ENCODE measurements at regions not wholly inside any gene's neighbourhood (a gene's known extent, or its start where the extent isn't known, plus 50 kb on each side); places are given as distances from the start of the nearest gene placed in this dataset.

- no peak for DNase-seq
These were observed 298.6 kb downstream of the PARP8 start for GRCh38 chr5:50964746-50965653.

GRCh38 chr5:50965654-50966375 lies 299.4 kb downstream of the PARP8 start:
- no peak for DNase-seq

- no peak for DNase-seq
These were observed 300.6 kb downstream of the PARP8 start for GRCh38 chr5:50967009-50967562.

- DNase-seq: no peak
These were observed 301.3 kb downstream of the PARP8 start for GRCh38 chr5:50967563-50968355.

GRCh38 chr5:50968356-50969149 lies 302.1 kb downstream of the PARP8 start:
- no peak for DNase-seq

GRCh38 chr5:50969151-50970031 lies 303.0 kb downstream of the PARP8 start:
- DNase-seq: no peak

GRCh38 chr5:50975840-50976239 lies 309.4 kb downstream of the PARP8 start:
- DNase-seq: no peak

GRCh38 chr5:50978924-50979323 lies 312.5 kb downstream of the PARP8 start:
- DNase-seq: no peak

GRCh38 chr5:50984640-50985039 lies 318.2 kb downstream of the PARP8 start:
- no peak for DNase-seq

GRCh38 chr5:50990296-50990924 lies 324.0 kb downstream of the PARP8 start:
- DNase-seq: no peak

GRCh38 chr5:50995285-50995942 lies 329.0 kb downstream of the PARP8 start:
- DNase-seq: no peak

- DNase-seq: no peak
These were observed 334.9 kb downstream of the PARP8 start for GRCh38 chr5:51001227-51001923.

- no peak for DNase-seq
These were observed 335.9 kb downstream of the PARP8 start for GRCh38 chr5:51002368-51002767.

- DNase-seq: no peak
These were observed 346.6 kb downstream of the PARP8 start for GRCh38 chr5:51013036-51013435.

GRCh38 chr5:51018423-51018822 lies 352.0 kb downstream of the PARP8 start:
- DNase-seq: no peak

GRCh38 chr5:51024263-51024662 lies 357.8 kb downstream of the PARP8 start:
- DNase-seq: no peak

GRCh38 chr5:51027271-51027670 lies 356.0 kb upstream of the ISL1 start:
- DNase-seq: no peak

- DNase-seq: no peak
These were observed 354.9 kb upstream of the ISL1 start for GRCh38 chr5:51028394-51028793.

GRCh38 chr5:51033215-51033614 lies 350.0 kb upstream of the ISL1 start:
- DNase-seq: no peak

Data from T-helper 9 cell (primary cell).